SIG-M5 treated with dmso at 0.1 percent for 504 hours (cell line): ENCODE measurements at regions not wholly inside any gene's neighbourhood (a gene's known extent, or its start where the extent isn't known, plus 50 kb on each side); places are given as distances from the start of the nearest gene placed in this dataset.
A peak's percentile ranks its signal among the peaks of the same experiment; 100 is the strongest.
"Not testable (repeated sequence)": the region's sequence is repeated elsewhere in the genome, so short reads cannot be mapped to it uniquely, and the experiment has no call there.

Experiments used
- DNase-seq: peaks from one replicate; lab custom pipeline; 2025; ENCODE audit not compliant: unreplicated experiment; lab: John Stamatoyannopoulos, UW

DNA sequence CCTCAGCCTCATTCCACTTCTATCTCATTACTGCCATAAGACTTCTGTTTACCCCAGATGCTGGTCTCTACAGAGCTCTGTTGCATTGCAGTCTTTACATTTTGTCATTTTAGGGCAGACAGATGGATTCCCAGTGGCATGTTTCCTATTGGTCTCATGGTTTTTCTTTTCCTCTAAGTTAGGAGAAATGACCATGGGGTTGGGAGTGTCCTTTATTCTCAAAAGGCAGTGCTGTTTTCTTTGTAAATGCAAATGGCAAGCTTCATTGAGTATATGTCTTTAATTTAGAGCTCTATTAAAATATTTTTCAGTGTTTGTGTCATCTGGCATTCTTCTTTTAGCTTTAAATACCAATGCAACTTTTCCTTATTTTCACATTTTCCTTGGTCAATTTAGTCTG, 57.0 kb downstream of the MSTN start:
- no peak for DNase-seq

DNA sequence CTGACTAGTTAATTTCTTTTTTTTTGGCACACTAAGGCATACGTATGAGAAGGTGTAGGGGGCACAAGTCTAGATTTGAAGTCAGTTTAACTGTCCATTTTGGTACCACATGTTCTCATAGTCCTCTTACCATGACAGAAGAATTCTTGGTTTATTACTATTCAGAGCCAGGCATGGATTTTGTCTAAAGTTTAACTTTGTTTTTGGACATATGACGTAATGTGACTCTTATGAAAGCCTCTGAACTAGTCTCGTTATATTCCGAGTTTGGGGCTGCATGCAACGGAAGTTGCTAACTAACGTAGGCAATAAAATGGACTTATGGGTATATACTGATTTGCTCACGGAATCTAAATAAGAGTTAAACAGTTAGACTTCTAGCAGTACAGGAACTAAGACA, 62.9 kb downstream of the MSTN start:
- DNase-seq, result no peak

GRCh38 chr2:189998665-189999064, 63.9 kb downstream of the MSTN start:
- not testable (repeated sequence) for DNase-seq

DNA sequence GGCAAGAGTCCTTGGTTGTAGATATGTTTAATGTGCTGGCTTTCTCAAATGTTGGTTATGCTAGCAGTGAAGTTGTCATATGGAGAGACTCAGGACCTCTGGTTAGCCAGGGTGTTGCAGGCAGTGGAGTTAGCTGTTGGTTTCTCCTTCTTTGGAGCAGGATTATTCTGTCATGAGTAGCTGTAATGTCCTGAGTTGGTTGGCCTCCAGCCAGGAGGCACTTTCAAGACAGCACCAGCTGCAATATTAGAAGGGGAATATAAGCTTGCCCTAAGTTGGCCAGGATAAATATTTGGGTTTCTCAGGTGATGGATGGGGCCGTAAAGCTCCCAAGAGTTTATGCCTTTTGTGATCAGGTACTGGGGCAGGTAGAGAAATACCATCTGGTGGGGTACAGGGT, 65.5 kb downstream of the MSTN start:
- no peak for DNase-seq

DNA sequence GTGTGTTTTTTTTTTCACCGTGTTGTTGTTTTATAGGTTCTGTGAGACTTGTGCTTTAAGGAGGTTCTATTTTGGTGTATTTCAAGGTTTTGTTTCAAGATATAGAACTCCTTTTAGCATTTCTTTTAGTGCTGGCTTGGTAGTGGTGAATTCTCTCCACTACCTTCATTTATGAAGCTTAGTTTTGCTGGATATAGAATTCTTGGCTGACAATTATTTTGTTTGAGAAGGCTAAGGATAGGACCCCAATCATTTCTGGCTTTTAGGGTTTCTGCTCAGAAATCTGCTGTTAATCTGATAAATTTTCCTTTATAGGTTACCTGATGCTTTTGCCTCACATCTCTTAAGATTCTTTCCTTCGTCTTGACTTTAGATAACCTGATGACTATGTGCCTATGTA, 66.8 kb downstream of the MSTN start:
- DNase-seq, result no peak

- peak; percentile 47 for DNase-seq
These were observed 79.6 kb downstream of the MSTN start for GRCh38 chr2:189982780-189983394.

DNA sequence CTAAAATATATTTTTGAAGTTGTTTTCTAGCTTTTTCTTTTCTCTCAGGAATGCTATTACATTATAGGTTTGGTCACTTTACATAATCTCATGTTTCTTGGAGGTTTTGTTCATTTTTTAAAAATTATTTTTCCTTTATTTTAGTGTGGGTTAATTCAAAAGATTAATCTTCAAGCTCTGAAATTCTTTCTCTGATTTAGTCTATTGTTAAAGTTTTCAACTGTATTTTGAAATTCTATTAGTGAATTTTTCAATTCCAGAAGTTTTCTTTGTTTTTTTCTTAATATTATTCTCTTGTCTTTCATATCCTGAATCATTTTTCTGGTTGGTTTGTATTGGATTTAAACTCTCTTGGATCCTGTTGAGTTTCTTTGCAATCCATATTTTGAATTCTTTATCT, 80.4 kb downstream of the MSTN start:
- no peak for DNase-seq

GRCh38 chr2:189976488-189976887, 86.0 kb downstream of the MSTN start:
- DNase-seq, result not testable (repeated sequence)

DNA sequence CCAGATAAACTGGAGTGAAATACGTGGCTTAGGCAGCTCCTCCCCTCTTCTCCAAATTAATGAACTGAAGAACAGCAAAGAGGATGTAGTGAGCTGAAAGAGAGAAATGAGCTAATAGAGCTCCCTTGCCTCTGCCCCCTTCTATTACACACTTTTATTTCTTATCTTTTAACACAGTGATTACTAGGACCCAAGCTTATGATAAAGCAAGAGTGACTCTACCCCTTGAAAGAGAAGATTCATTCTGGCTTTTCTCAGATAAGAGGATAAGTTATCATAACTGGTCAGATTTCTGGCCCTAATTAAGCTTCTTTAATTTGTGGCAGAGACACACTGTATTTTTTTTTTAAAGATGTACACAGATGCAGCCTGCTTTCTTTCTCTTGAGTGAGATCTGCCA, 102.2 kb downstream of the MSTN start:
- no peak for DNase-seq

- no peak for DNase-seq
These were observed 103.1 kb downstream of the MSTN start for GRCh38 chr2:189959450-189959849.

DNA sequence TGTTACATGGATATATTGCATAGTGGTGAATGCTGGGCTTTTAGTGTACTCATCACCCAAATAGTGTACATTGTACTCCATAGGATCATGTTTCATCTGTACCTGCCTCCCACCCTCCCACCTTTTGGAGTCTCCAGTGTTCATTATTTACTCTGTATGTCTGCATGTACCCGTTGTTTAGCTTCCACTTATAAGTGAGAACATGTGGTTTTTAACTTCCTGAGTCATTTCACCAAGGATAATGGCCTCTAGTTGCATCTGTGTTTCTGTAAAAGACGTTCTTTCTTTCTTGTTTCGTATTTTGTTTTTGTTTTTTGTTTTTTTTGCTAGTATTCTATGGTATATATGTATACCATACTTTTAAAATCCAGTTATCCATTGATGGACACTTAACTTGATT, 107.5 kb downstream of the MSTN start:
- no peak for DNase-seq

DNA sequence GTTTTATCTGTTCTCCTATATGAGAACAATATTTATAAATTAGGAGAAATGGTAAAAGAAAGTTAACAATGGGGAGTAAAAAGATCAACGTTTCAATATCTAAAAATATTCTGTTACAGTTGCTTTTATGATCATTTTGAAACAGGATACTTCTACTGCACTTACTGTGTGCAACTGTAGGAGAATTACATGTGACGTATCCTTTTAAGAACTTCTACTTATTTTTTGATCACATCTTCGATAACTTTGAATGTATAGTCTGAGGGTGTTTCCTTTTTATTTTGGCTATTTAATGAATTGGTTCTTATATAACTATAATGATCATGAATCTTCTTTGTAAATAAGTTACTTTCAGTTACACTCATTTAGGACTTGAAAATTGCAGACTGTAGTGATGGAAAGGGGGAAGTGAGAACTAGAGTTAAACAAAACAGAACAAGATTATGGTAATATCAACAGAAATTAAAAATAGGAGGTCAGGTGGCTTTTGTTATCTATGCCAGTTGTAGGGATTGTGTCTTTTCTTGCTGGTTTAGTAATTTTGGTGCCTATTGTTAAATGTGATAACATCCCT, 109.9 kb downstream of the MSTN start:
- DNase-seq, result peak; percentile 83

- DNase-seq, result peak; percentile 41
These were observed 110.6 kb downstream of the MSTN start for GRCh38 chr2:189951791-189952535.

GRCh38 chr2:189943009-189943408, 119.5 kb downstream of the MSTN start:
- no peak for DNase-seq

- no peak for DNase-seq
These were observed 121.6 kb downstream of the MSTN start for GRCh38 chr2:189940913-189941312.

DNA sequence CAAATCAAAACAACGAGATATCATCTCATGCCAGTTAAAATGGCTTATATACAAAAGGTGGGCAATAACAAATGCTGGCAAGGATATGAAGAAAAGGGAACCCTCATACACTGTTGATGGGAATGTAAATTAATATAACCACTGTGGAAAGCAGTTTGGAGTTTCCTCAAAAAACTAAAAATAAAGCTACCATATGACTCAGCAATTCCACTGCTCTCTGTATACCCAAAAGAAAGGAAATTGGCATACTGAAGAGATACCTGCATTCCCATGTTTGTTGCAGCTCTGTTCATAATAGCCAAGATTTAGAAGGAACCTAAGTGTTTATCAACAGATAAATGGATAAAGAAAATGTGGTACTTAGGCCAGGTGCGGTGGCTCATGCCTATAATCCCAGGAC, 124.8 kb downstream of the MSTN start:
- no peak for DNase-seq

GRCh38 chr2:189933911-189934399, 128.6 kb downstream of the MSTN start:
- no peak for DNase-seq

- no peak for DNase-seq
These were observed 129.5 kb downstream of the MSTN start for GRCh38 chr2:189933041-189933440.

GRCh38 chr2:189927823-189928222, 134.7 kb downstream of the MSTN start:
- no peak for DNase-seq
